Parathyroid adenoma (tissue), 2 donors: ENCODE measurements at regions not wholly inside any gene's neighbourhood (a gene's known extent, or its start where the extent isn't known, plus 50 kb on each side); places are given as distances from the start of the nearest gene placed in this dataset.
"Not testable (repeated sequence)": the region's sequence is repeated elsewhere in the genome, so short reads cannot be mapped to it uniquely, and the experiment has no call there.

ENCODE experiments used
- H2AFZ ChIP-seq: fragments of 300-600 bp; sonication (generic); one replicate; pipeline ENCODE4 v1.7.0; 2017; ENCODE audit warnings: antibody characterized with exemption, mild to moderate bottlenecking
- H3K27ac ChIP-seq: fragments of 300-600 bp; sonication (generic); one replicate; pipeline ENCODE4 v1.7.0; 2017
- H3K27me3 ChIP-seq: fragments of 300-600 bp; sonication (generic); one replicate; pipeline ENCODE4 v1.7.0; 2017; ENCODE audit warnings: low read length; ENCODE audit not compliant: control insufficient read depth, insufficient read depth
- H3K36me3 ChIP-seq: fragments of 300-600 bp; sonication (generic); one replicate; pipeline ENCODE4 v1.7.0; 2017; ENCODE audit warnings: low read length; ENCODE audit not compliant: control insufficient read depth, insufficient read depth
- H3K4me1 ChIP-seq: fragments of 300-600 bp; sonication (generic); one replicate; pipeline ENCODE4 v1.7.0; 2017; ENCODE audit warnings: control low read depth
- H3K4me2 ChIP-seq: fragments of 300-600 bp; sonication (generic); one replicate; pipeline ENCODE4 v1.7.0; 2017; ENCODE audit warnings: low read length
- H3K4me3 ChIP-seq: fragments of 300-600 bp; sonication (generic); one replicate; pipeline ENCODE4 v1.7.0; 2017; ENCODE audit warnings: low read depth, low read length
- H3K79me2 ChIP-seq: fragments of 300-600 bp; sonication (generic); one replicate; pipeline ENCODE4 v1.7.0; 2017; ENCODE audit warnings: control low read depth
- H3K9ac ChIP-seq: fragments of 300-600 bp; sonication (generic); one replicate; pipeline ENCODE4 v1.7.0; 2017; ENCODE audit warnings: mild to moderate bottlenecking
- H3K9me3 ChIP-seq: fragments of 300-600 bp; sonication (generic); one replicate; pipeline ENCODE4 v1.7.0; 2017; ENCODE audit warnings: low read length; ENCODE audit not compliant: control insufficient read depth
- CTCF ChIP-seq: fragments of 300-600 bp; sonication (generic); IDR thresholded peaks from one replicate; pipeline ENCODE4 v1.7.0; 2017; ENCODE audit warnings: antibody characterized with exemption, mild to moderate bottlenecking
- donor health status: primary hyperparathyroidism.

DNA sequence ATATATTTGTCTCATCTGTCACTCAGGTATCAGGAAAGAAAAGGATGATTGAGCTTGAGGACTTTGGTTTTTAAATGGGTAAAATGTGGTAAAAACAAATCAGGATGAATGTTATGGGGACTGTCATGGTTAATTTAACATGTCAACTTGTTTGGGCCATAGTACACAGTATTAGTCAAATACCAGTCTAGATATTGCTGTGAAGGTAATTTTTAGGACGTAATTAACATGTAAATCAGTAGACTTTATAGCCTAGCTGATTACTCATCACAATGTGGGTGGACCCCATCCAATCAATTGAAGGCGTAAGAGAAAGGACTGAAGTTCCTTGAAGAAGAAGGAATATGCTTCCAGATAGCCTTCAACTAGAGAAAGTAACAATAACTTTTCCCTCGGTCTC is 275.7 kb upstream of the ZNF804A start:
- Histone ChIP-seq H3K9me3 (no peaks in the 10 kb centered on the region), H3K27me3 (no peaks in the 10 kb centered on the region), H3K79me2 (no peaks in the 10 kb centered on the region), H3K36me3 (no peaks in the 10 kb centered on the region), H3K4me1 (no peaks in the 10 kb centered on the region), H3K4me2 (no peak overlapping the region), H3K27ac (no peak overlapping the region), H3K4me3 (no peak overlapping the region), H3K9ac (no peak overlapping the region), H2AFZ (no peak overlapping the region)
- no peak for TF ChIP-seq CTCF

GRCh38 chr2:184326066-184326465 is 272.3 kb upstream of the ZNF804A start:
- no peak for TF ChIP-seq CTCF

GRCh38 chr2:184327805-184328204 is 270.5 kb upstream of the ZNF804A start:
- H3K9ac ChIP-seq, H3K4me3 ChIP-seq, H3K36me3 ChIP-seq, H3K27ac ChIP-seq, H3K9me3 ChIP-seq, H3K4me2 ChIP-seq, H3K27me3 ChIP-seq, H2AFZ ChIP-seq, H3K79me2 ChIP-seq, H3K4me1 ChIP-seq: not testable (repeated sequence)

More at GRCh38 chr2:184326066-184326465, 272.3 kb upstream of the ZNF804A start:
- Histone ChIP-seq H3K79me2 (no peaks in the 10 kb centered on the region), H2AFZ (no peak overlapping the region), H3K4me3 (no peak overlapping the region), H3K4me2 (no peak overlapping the region), H3K27ac (no peak overlapping the region), H3K9me3 (no peaks in the 10 kb centered on the region), H3K4me1 (no peaks in the 10 kb centered on the region), H3K27me3 (no peaks in the 10 kb centered on the region), H3K9ac (no peak overlapping the region), H3K36me3 (no peaks in the 10 kb centered on the region)

- not testable (repeated sequence) for H3K79me2 ChIP-seq, H3K9ac ChIP-seq, H2AFZ ChIP-seq, H3K4me3 ChIP-seq, H3K36me3 ChIP-seq, H3K27me3 ChIP-seq, H3K27ac ChIP-seq, H3K4me1 ChIP-seq, H3K9me3 ChIP-seq, H3K4me2 ChIP-seq
These were observed 267.8 kb upstream of the ZNF804A start for GRCh38 chr2:184330561-184330960.

GRCh38 chr2:184336688-184337087 is 261.6 kb upstream of the ZNF804A start:
- TF ChIP-seq CTCF = no peak
- no peaks in the 10 kb centered on the region for H3K79me2 ChIP-seq

GRCh38 chr2:184338771-184339170 is 259.6 kb upstream of the ZNF804A start:
- no peak overlapping the region for H2AFZ ChIP-seq
- H3K79me2 ChIP-seq = no peaks in the 10 kb centered on the region
- no peak overlapping the region for H3K4me2 ChIP-seq
- no peak for TF ChIP-seq CTCF
- H3K9me3 ChIP-seq = no peaks in the 10 kb centered on the region
- no peaks in the 10 kb centered on the region for H3K36me3 ChIP-seq
- no peak overlapping the region for H3K4me3 ChIP-seq
- no peaks in the 10 kb centered on the region for H3K27me3 ChIP-seq
- no peak overlapping the region for H3K9ac ChIP-seq
- H3K27ac ChIP-seq = no peak overlapping the region
- H3K4me1 ChIP-seq = no peaks in the 10 kb centered on the region

More at GRCh38 chr2:184336688-184337087, 261.6 kb upstream of the ZNF804A start:
- Histone ChIP-seq H2AFZ (no peak overlapping the region), H3K36me3 (no peaks in the 10 kb centered on the region), H3K9ac (no peak overlapping the region), H3K27me3 (no peaks in the 10 kb centered on the region), H3K4me1 (no peaks in the 10 kb centered on the region), H3K4me3 (no peak overlapping the region), H3K4me2 (no peak overlapping the region), H3K9me3 (no peaks in the 10 kb centered on the region), H3K27ac (no peak overlapping the region)
